GM23338 (cell line): ENCODE measurements at regions not wholly inside any gene's neighbourhood (a gene's known extent, or its start where the extent isn't known, plus 50 kb on each side); places are given as distances from the start of the nearest gene placed in this dataset.
A peak's percentile ranks its signal among the peaks of the same experiment; 100 is the strongest.

ENCODE experiments used
- ATAC-seq: fragments of 200-7000 bp; cut with Tn5 transposase; 3 replicates; pipeline ENCODE4 v1.9.1; 2020
- DNase-seq: peaks from one replicate; pipeline ENCODE4 v3.0.0-alpha.2; 2015; ENCODE audit warnings: low spot score
- H2AFZ ChIP-seq: fragments of 200-600 bp; sonication (generic); 2 replicates; pipeline ENCODE4 v1.8.0; 2016; ENCODE audit warnings: antibody characterized with exemption, mild to moderate bottlenecking, moderate library complexity
- H3F3A ChIP-seq: fragments of 200-600 bp; sonication (generic); replicated peaks from 2 replicates; pipeline ENCODE4 v1.8.0; 2017; ENCODE audit warnings: antibody characterized with exemption, mixed run types, low read depth
- H3K27ac ChIP-seq: fragments of 200-600 bp; sonication (generic); 2 replicates; pipeline ENCODE4 v1.6.1; 2016; ENCODE audit warnings: low read depth
- H3K27me3 ChIP-seq: fragments of 200-600 bp; sonication (generic); 2 replicates; pipeline ENCODE4 v1.8.0; 2016; ENCODE audit warnings: mild to moderate bottlenecking, mixed run types, moderate library complexity; ENCODE audit not compliant: insufficient read depth
- H3K36me3 ChIP-seq: fragments of 200-600 bp; sonication (generic); 2 replicates; pipeline ENCODE4 v1.8.0; 2016; ENCODE audit warnings: mild to moderate bottlenecking; ENCODE audit not compliant: insufficient read depth
- H3K4me1 ChIP-seq: fragments of 200-600 bp; sonication (generic); 2 replicates; pipeline ENCODE4 v1.8.0; 2016; ENCODE audit warnings: mild to moderate bottlenecking, moderate library complexity; ENCODE audit not compliant: insufficient read depth
- H3K4me2 ChIP-seq: fragments of 200-600 bp; sonication (generic); 2 replicates; pipeline ENCODE4 v1.7.1; 2017; ENCODE audit warnings: mixed run types
- H3K4me3 ChIP-seq: fragments of 200-600 bp; sonication (generic); 2 replicates; pipeline ENCODE4 v1.6.1; 2016; ENCODE audit warnings: mixed run types
- H3K79me2 ChIP-seq: fragments of 200-600 bp; sonication (generic); replicated peaks from 2 replicates; pipeline ENCODE4 v1.8.0; 2017; ENCODE audit warnings: mild to moderate bottlenecking; ENCODE audit not compliant: insufficient read depth
- H3K9me2 ChIP-seq: fragments of 200-600 bp; sonication (generic); 2 replicates; pipeline ENCODE4 v1.8.0; 2017; ENCODE audit not compliant: insufficient read depth
- H4K20me1 ChIP-seq: fragments of 200-600 bp; sonication (generic); replicated peaks from 2 replicates; pipeline ENCODE4 v1.8.0; 2017; ENCODE audit warnings: mild to moderate bottlenecking; ENCODE audit not compliant: insufficient read depth
- H3K27ac Mint-ChIP-seq: 2 replicates; pipeline ENCODE4 v1.8.0; 2020; ENCODE audit warnings: inconsistent platforms, mild to moderate bottlenecking, moderate library complexity, mixed read lengths
- H3K27me3 Mint-ChIP-seq: 3 replicates; pipeline ENCODE4 v1.8.0; 2022; ENCODE audit warnings: low read depth, mild to moderate bottlenecking, moderate library complexity, mixed read lengths, inconsistent platforms; ENCODE audit not compliant: insufficient read depth, poor library complexity
- H3K36me3 Mint-ChIP-seq: 3 replicates; pipeline ENCODE4 v1.8.0; 2021; ENCODE audit warnings: low read depth, mild to moderate bottlenecking, inconsistent platforms, moderate library complexity, mixed read lengths
- H3K4me1 Mint-ChIP-seq: 3 replicates; pipeline ENCODE4 v1.8.0; 2020; ENCODE audit warnings: mild to moderate bottlenecking, inconsistent platforms, mixed read lengths
- H3K4me3 Mint-ChIP-seq: 3 replicates; pipeline ENCODE4 v1.8.0; 2021; ENCODE audit warnings: moderate library complexity, mild to moderate bottlenecking, inconsistent platforms, mixed read lengths
- H3K9me3 Mint-ChIP-seq: 3 replicates; pipeline ENCODE4 v1.8.0; 2020; ENCODE audit warnings: moderate library complexity, mild to moderate bottlenecking, inconsistent platforms, mixed read lengths
- CREB1 ChIP-seq: fragments of 250-450 bp; sonication (Bioruptor Pico); IDR thresholded peaks from 2 replicates; pipeline ENCODE4 v1.5.0; 2020; ENCODE audit warnings: low read depth, mild to moderate bottlenecking, moderate library complexity
- EZH2 ChIP-seq: fragments of 200-600 bp; sonication (generic); IDR thresholded peaks from one replicate; pipeline ENCODE4 v1.8.0; 2017; ENCODE audit warnings: antibody characterized with exemption, mild to moderate bottlenecking, low read depth; ENCODE audit not compliant: unreplicated experiment
- JUNB ChIP-seq: IDR thresholded peaks from one replicate; pipeline ENCODE4 v1.6.1; 2016; ENCODE audit warnings: antibody characterized with exemption; ENCODE audit not compliant: unreplicated experiment
- POLR2AphosphoS5 ChIP-seq: IDR thresholded peaks from 2 replicates; pipeline ENCODE4 v1.6.1; 2016; ENCODE audit warnings: antibody characterized with exemption, low read depth
- STAT1 ChIP-seq: IDR thresholded peaks from one replicate; pipeline ENCODE4 v1.6.1; 2016; ENCODE audit warnings: antibody characterized with exemption; ENCODE audit not compliant: unreplicated experiment
- ZNF114 ChIP-seq: fragments of 250-450 bp; sonication (Bioruptor Pico); IDR thresholded peaks from 2 replicates; pipeline ENCODE4 v1.5.0; 2020; ENCODE audit warnings: mild to moderate bottlenecking, moderate library complexity
- ZNF331 ChIP-seq: fragments of 250-450 bp; sonication (Bioruptor Pico); IDR thresholded peaks from 2 replicates; pipeline ENCODE4 v1.5.0; 2020; ENCODE audit warnings: low read depth, mild to moderate bottlenecking, moderate library complexity
- TF ChIP-seq, protein P1 (sequence below), 2 experiments: fragments of 200-600 bp in 1 of 2; sonication (generic) in 1 of 2; conservative IDR thresholded peaks; 2 replicates each; pipeline versions ENCODE4 v1.5.1 to v1.6.1; 2016 to 2017; ENCODE audit warnings: antibody characterized with exemption in 2 of 2, low read depth in 2 of 2, mild to moderate bottlenecking in 2 of 2, moderate library complexity in 1 of 2
- TF ChIP-seq, protein P2 (sequence below): IDR thresholded peaks from 2 replicates; pipeline ENCODE4 v1.6.1; 2016; ENCODE audit warnings: antibody characterized with exemption
- TF ChIP-seq, protein P3 (sequence below): IDR thresholded peaks from one replicate; pipeline ENCODE4 v1.6.1; 2018; ENCODE audit warnings: antibody characterized with exemption; ENCODE audit not compliant: unreplicated experiment

DNA sequence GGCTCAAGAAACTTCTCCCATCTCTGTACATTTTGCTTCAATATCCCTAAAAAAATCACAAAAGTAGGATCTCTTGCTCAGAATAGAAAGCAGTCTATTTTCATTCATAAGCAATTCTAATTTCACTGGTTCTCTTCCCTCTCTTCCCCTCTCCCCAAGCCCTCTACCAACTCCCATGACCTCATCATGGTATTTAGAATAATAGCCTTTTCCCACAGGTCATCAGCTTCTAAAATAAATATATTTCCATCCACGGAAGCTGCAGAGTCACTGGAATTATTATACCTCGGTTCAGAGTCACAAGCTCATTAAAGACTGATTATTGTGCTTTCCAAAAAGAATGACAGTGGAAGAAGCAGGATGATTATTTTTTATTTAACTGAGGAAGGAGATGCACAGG, 84.2 kb upstream of the ADRA1B start:
- no peaks in the 10 kb centered on the region for H3K4me1 ChIP-seq
- H3K79me2 ChIP-seq: no peaks in the 10 kb centered on the region
- H3K4me3 ChIP-seq: no peak overlapping the region
- ATAC-seq (no peak), DNase-seq (no peak)
- H3K27ac ChIP-seq: no peak overlapping the region
- H3K9me2 ChIP-seq: no peaks in the 10 kb centered on the region
- no peak overlapping the region for H2AFZ ChIP-seq
- no peaks in the 10 kb centered on the region for H3K36me3 ChIP-seq
- H4K20me1 ChIP-seq: no peaks in the 10 kb centered on the region
- TF ChIP-seq JUNB (no peak), ZNF331 (no peak), ZNF114 (CRISPR knock-in tag) (no peak), STAT1 (no peak), POLR2AphosphoS5 (no peak), CREB1 (CRISPR knock-in tag) (no peak), EZH2 (no peak)
- TF ChIP-seq, protein P1, sequence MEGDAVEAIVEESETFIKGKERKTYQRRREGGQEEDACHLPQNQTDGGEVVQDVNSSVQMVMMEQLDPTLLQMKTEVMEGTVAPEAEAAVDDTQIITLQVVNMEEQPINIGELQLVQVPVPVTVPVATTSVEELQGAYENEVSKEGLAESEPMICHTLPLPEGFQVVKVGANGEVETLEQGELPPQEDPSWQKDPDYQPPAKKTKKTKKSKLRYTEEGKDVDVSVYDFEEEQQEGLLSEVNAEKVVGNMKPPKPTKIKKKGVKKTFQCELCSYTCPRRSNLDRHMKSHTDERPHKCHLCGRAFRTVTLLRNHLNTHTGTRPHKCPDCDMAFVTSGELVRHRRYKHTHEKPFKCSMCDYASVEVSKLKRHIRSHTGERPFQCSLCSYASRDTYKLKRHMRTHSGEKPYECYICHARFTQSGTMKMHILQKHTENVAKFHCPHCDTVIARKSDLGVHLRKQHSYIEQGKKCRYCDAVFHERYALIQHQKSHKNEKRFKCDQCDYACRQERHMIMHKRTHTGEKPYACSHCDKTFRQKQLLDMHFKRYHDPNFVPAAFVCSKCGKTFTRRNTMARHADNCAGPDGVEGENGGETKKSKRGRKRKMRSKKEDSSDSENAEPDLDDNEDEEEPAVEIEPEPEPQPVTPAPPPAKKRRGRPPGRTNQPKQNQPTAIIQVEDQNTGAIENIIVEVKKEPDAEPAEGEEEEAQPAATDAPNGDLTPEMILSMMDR (conservative IDR thresholded peaks at IDR 0.05; ENCODE audit: low read depth in 2 of 2): no peak
- TF ChIP-seq, protein P2, sequence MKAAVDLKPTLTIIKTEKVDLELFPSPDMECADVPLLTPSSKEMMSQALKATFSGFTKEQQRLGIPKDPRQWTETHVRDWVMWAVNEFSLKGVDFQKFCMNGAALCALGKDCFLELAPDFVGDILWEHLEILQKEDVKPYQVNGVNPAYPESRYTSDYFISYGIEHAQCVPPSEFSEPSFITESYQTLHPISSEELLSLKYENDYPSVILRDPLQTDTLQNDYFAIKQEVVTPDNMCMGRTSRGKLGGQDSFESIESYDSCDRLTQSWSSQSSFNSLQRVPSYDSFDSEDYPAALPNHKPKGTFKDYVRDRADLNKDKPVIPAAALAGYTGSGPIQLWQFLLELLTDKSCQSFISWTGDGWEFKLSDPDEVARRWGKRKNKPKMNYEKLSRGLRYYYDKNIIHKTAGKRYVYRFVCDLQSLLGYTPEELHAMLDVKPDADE: no peak
- Mint-ChIP-seq H3K4me3 (no peak overlapping the region), H3K36me3 (no peaks in the 10 kb centered on the region), H3K27me3 (peaks cover 2% of the 10 kb centered on the region), H3K4me1 (no peaks in the 10 kb centered on the region), H3K27ac (no peak overlapping the region), H3K9me3 (no peaks in the 10 kb centered on the region)
- H3K27me3 ChIP-seq: no peaks in the 10 kb centered on the region
- H3F3A ChIP-seq: no peaks in the 10 kb centered on the region
- H3K4me2 ChIP-seq: no peak overlapping the region

DNA sequence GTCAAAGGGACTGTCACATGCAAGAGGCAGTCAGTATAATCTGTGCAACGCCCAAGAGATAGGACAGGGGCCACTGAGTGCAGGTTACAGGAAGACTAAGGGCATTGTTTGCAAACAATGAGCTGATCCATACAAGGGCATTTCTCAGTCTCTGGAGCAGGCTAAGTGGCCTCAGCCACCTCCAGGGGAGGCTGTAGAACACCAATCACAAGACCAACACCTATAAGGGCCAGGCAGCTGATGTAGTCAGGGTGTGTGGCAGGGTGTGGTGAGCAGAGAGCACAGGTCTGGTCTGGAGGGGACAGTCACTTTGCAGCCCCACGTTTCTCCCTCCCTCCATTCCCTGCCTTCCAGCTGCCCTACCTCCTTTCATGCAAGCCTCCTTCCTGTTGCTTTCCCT, 83.2 kb upstream of the ADRA1B start:
- H3F3A ChIP-seq: no peaks in the 10 kb centered on the region
- H3K4me3 ChIP-seq: no peak overlapping the region
- Mint-ChIP-seq H3K36me3 (no peaks in the 10 kb centered on the region), H3K4me1 (no peaks in the 10 kb centered on the region), H3K27me3 (peaks cover 2% of the 10 kb centered on the region), H3K27ac (no peak overlapping the region), H3K4me3 (no peak overlapping the region), H3K9me3 (no peaks in the 10 kb centered on the region)
- no peaks in the 10 kb centered on the region for H3K9me2 ChIP-seq
- H3K27me3 ChIP-seq: no peaks in the 10 kb centered on the region
- ATAC-seq (peak; percentile 69), DNase-seq (peak; percentile 31)
- H4K20me1 ChIP-seq: no peaks in the 10 kb centered on the region
- H3K27ac ChIP-seq: no peak overlapping the region
- no peaks in the 10 kb centered on the region for H3K79me2 ChIP-seq
- no peaks in the 10 kb centered on the region for H3K4me1 ChIP-seq
- TF ChIP-seq ZNF114 (CRISPR knock-in tag): no peak
- TF ChIP-seq POLR2AphosphoS5: no peak
- TF ChIP-seq, protein P1 (conservative IDR thresholded peaks at IDR 0.05; ENCODE audit: low read depth in 2 of 2): peak in 1 of 2 experiments; percentile 41; a peak in 2 of 4 replicates
- no peak for TF ChIP-seq EZH2
- TF ChIP-seq, protein P3, sequence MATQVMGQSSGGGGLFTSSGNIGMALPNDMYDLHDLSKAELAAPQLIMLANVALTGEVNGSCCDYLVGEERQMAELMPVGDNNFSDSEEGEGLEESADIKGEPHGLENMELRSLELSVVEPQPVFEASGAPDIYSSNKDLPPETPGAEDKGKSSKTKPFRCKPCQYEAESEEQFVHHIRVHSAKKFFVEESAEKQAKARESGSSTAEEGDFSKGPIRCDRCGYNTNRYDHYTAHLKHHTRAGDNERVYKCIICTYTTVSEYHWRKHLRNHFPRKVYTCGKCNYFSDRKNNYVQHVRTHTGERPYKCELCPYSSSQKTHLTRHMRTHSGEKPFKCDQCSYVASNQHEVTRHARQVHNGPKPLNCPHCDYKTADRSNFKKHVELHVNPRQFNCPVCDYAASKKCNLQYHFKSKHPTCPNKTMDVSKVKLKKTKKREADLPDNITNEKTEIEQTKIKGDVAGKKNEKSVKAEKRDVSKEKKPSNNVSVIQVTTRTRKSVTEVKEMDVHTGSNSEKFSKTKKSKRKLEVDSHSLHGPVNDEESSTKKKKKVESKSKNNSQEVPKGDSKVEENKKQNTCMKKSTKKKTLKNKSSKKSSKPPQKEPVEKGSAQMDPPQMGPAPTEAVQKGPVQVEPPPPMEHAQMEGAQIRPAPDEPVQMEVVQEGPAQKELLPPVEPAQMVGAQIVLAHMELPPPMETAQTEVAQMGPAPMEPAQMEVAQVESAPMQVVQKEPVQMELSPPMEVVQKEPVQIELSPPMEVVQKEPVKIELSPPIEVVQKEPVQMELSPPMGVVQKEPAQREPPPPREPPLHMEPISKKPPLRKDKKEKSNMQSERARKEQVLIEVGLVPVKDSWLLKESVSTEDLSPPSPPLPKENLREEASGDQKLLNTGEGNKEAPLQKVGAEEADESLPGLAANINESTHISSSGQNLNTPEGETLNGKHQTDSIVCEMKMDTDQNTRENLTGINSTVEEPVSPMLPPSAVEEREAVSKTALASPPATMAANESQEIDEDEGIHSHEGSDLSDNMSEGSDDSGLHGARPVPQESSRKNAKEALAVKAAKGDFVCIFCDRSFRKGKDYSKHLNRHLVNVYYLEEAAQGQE: no peak
- H3K4me2 ChIP-seq: no peak overlapping the region
- no peaks in the 10 kb centered on the region for H3K36me3 ChIP-seq
- no peak overlapping the region for H2AFZ ChIP-seq
